ENCODE measurements at regions not wholly inside any gene's neighbourhood (a gene's known extent, or its start where the extent isn't known, plus 50 kb on each side); places are given as distances from the start of the nearest gene placed in this dataset.

DNA sequence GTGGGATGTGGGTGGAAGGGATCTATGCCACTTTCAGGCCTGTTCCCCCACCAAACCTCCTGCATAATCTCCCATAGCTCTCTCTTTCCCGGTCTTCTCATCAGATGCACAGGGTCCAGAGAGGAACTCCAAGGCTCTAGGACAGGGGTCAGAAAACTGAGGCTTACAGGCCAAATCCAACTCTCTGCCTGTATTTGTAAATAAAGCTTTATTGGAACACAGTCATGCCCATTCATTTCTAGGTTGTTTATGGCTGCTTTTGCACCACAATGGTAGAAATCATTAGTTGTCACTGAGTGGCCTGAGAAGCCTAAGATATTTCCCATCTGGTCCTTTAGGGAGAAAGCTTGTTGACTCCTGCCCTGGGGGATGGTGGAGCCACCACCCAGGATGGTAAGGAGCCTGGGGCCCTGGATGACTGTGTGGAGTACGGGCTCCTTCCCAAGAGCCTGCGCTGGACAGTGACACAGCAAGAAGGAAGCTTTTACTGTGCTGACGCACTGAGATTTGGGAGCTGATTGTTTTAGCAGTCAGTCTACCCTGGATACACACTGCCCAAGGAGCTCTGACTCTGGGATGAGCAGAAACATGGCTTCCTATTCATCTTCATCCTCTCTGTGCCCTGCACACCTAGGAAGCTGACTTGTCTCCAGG lies 64.0 kb upstream of the RAPGEF1 start:
- no peak for TF ChIP-seq EGR1 (IDR thresholded peaks at IDR 0.05)
- no peak for TF ChIP-seq FOXM1 (IDR thresholded peaks at IDR 0.05; ENCODE audit: borderline replicate concordance, low read depth)
- no peak for TF ChIP-seq EP300 (IDR thresholded peaks at IDR 0.05; ENCODE audit: borderline replicate concordance)
- no peak for TF ChIP-seq TEAD4 (IDR thresholded peaks at IDR 0.05)
- no peak for TF ChIP-seq CREB1 (IDR thresholded peaks at IDR 0.05; ENCODE audit: low read depth)
- TF ChIP-seq, protein P1, sequence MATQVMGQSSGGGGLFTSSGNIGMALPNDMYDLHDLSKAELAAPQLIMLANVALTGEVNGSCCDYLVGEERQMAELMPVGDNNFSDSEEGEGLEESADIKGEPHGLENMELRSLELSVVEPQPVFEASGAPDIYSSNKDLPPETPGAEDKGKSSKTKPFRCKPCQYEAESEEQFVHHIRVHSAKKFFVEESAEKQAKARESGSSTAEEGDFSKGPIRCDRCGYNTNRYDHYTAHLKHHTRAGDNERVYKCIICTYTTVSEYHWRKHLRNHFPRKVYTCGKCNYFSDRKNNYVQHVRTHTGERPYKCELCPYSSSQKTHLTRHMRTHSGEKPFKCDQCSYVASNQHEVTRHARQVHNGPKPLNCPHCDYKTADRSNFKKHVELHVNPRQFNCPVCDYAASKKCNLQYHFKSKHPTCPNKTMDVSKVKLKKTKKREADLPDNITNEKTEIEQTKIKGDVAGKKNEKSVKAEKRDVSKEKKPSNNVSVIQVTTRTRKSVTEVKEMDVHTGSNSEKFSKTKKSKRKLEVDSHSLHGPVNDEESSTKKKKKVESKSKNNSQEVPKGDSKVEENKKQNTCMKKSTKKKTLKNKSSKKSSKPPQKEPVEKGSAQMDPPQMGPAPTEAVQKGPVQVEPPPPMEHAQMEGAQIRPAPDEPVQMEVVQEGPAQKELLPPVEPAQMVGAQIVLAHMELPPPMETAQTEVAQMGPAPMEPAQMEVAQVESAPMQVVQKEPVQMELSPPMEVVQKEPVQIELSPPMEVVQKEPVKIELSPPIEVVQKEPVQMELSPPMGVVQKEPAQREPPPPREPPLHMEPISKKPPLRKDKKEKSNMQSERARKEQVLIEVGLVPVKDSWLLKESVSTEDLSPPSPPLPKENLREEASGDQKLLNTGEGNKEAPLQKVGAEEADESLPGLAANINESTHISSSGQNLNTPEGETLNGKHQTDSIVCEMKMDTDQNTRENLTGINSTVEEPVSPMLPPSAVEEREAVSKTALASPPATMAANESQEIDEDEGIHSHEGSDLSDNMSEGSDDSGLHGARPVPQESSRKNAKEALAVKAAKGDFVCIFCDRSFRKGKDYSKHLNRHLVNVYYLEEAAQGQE (IDR thresholded peaks at IDR 0.05; ENCODE audit: low read depth), result peak; percentile 53; the same call in 1 of the 2 replicates

- TF ChIP-seq ZBTB7A (IDR thresholded peaks at IDR 0.05; ENCODE audit: low read depth) (no peak), EGR1 (IDR thresholded peaks at IDR 0.05) (no peak)
- TF ChIP-seq, protein P1 (IDR thresholded peaks at IDR 0.05; ENCODE audit: low read depth), result no peak
Measured at GRCh38 chr9:131801810-131802209, 61.9 kb upstream of the RAPGEF1 start.

- TF ChIP-seq NFIC (IDR thresholded peaks at IDR 0.05) (no peak), YY1 (IDR thresholded peaks at IDR 0.05; ENCODE audit: low read depth) (no peak), CEBPB (IDR thresholded peaks at IDR 0.05) (no peak), RAD21 (IDR thresholded peaks at IDR 0.05; ENCODE audit: low read depth) (no peak), USF1 (IDR thresholded peaks at IDR 0.05) (no peak), CREB1 (IDR thresholded peaks at IDR 0.05; ENCODE audit: low read depth) (no peak), TCF12 (IDR thresholded peaks at IDR 0.05; ENCODE audit: low read depth) (no peak), EP300 (IDR thresholded peaks at IDR 0.05; ENCODE audit: borderline replicate concordance) (no peak), EGR1 (IDR thresholded peaks at IDR 0.05) (no peak), ZBTB7A (IDR thresholded peaks at IDR 0.05; ENCODE audit: low read depth) (no peak), TEAD4 (IDR thresholded peaks at IDR 0.05) (no peak), TAF1 (IDR thresholded peaks at IDR 0.05; ENCODE audit: low read depth) (no peak), FOXM1 (IDR thresholded peaks at IDR 0.05; ENCODE audit: borderline replicate concordance, low read depth) (no peak)
- TF ChIP-seq, protein P1 (IDR thresholded peaks at IDR 0.05; ENCODE audit: low read depth), result no peak
- TF ChIP-seq, protein P2, sequence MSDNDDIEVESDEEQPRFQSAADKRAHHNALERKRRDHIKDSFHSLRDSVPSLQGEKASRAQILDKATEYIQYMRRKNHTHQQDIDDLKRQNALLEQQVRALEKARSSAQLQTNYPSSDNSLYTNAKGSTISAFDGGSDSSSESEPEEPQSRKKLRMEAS (IDR thresholded peaks at IDR 0.05), result no peak
Measured at GRCh38 chr9:131800843-131801242, 61.0 kb upstream of the RAPGEF1 start.

DNA sequence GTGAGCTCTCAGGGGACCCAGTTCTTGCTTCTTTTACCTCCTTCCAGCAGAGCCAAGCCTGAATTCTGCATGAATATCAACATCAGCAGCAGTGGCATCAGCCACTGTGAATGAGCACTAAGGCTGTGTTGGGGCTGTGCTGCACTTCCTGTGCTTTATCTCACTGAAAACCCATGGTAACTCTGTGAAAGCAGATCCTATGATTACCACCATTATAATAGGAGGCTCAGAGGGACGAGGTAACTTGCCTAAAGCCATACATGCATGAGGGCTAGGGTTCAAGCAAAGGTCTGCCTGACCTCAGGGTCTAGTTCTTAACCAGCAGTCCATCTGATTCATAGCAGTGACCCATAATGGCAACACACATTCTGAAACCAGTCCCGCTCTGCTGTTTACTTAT lies 60.5 kb upstream of the RAPGEF1 start:
- TF ChIP-seq YY1 (IDR thresholded peaks at IDR 0.05; ENCODE audit: low read depth) (no peak), TAF1 (IDR thresholded peaks at IDR 0.05; ENCODE audit: low read depth) (no peak), TEAD4 (IDR thresholded peaks at IDR 0.05) (no peak), EP300 (IDR thresholded peaks at IDR 0.05; ENCODE audit: borderline replicate concordance) (no peak), CREB1 (IDR thresholded peaks at IDR 0.05; ENCODE audit: low read depth) (no peak), USF1 (IDR thresholded peaks at IDR 0.05) (no peak), RAD21 (IDR thresholded peaks at IDR 0.05; ENCODE audit: low read depth) (no peak), FOXM1 (IDR thresholded peaks at IDR 0.05; ENCODE audit: borderline replicate concordance, low read depth) (no peak), CEBPB (IDR thresholded peaks at IDR 0.05) (no peak)
- TF ChIP-seq, protein P2 (IDR thresholded peaks at IDR 0.05), result no peak

Measured in Ishikawa (cell line).